Type B pancreatic cell (in vitro differentiated cells): ENCODE measurements at regions not wholly inside any gene's neighbourhood (a gene's known extent, or its start where the extent isn't known, plus 50 kb on each side); places are given as distances from the start of the nearest gene placed in this dataset.
"Not testable (repeated sequence)": the region's sequence is repeated elsewhere in the genome, so short reads cannot be mapped to it uniquely, and the experiment has no call there.

ENCODE experiments used
- DNase-seq: peaks from one replicate; pipeline ENCODE4 v3.0.0; 2021; ENCODE audit warnings: mixed read lengths; ENCODE audit not compliant: unreplicated experiment; ENCODE audit errors: extremely low spot score
- H3K27ac Mint-ChIP-seq: 2 replicates; pipeline ENCODE4 v1.8.0; 2021; ENCODE audit warnings: mild to moderate bottlenecking, mixed read lengths
- H3K27me3 Mint-ChIP-seq: 2 replicates; pipeline ENCODE4 v1.8.0; 2021; ENCODE audit warnings: mixed read lengths
- H3K36me3 Mint-ChIP-seq: 2 replicates; pipeline ENCODE4 v1.8.0; 2021; ENCODE audit warnings: mixed read lengths
- H3K4me1 Mint-ChIP-seq: one replicate; pipeline ENCODE4 v1.8.0; 2021; ENCODE audit warnings: mixed read lengths; ENCODE audit not compliant: unreplicated experiment
- H3K4me3 Mint-ChIP-seq: 2 replicates; pipeline ENCODE4 v1.8.0; 2021; ENCODE audit warnings: mild to moderate bottlenecking, mixed read lengths
- H3K9me3 Mint-ChIP-seq: 2 replicates; pipeline ENCODE4 v1.8.0; 2021; ENCODE audit warnings: mixed read lengths
- CTCF ChIP-seq: fragments of 200-600 bp; sonication (generic); conservative IDR thresholded peaks from 2 replicates; pipeline ENCODE4 v1.5.0; 2021; ENCODE audit warnings: antibody characterized with exemption, mild to moderate bottlenecking

DNA sequence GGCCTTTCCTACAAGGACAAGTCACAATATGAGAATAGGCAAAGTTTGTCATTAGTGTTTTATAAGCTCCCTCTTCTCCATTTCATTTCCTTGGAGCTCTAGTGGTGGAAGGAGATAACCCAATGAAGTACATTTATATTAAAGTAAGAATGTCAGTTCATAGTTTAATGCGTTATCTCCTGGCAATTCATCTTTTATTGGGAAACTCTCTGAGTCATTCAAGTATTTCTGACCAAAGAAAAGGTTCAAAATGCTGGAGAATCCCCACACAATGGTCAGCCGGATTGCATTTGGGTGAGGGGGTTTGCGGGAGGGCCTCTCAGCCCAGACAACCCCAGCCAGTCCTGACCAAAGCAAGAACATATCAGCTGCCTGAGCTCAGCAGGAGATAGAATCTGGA lies 321.5 kb upstream of the NRP1 start:
- H3K36me3 Mint-ChIP-seq = peaks cover 3% of the 10 kb centered on the region
- no peak for DNase-seq
- peaks cover 21% of the 10 kb centered on the region for H3K9me3 Mint-ChIP-seq
- H3K27ac Mint-ChIP-seq = no peak overlapping the region
- H3K27me3 Mint-ChIP-seq = no peaks in the 10 kb centered on the region
- H3K4me3 Mint-ChIP-seq = no peak overlapping the region
- peaks cover 16% of the 10 kb centered on the region for H3K4me1 Mint-ChIP-seq
- TF ChIP-seq CTCF = no peak

- H3K4me1 Mint-ChIP-seq = peaks cover 16% of the 10 kb centered on the region
- H3K36me3 Mint-ChIP-seq = peaks cover 3% of the 10 kb centered on the region
- H3K4me3 Mint-ChIP-seq = no peak overlapping the region
- H3K27me3 Mint-ChIP-seq = no peaks in the 10 kb centered on the region
- TF ChIP-seq CTCF = no peak
- peaks cover 21% of the 10 kb centered on the region for H3K9me3 Mint-ChIP-seq
- no peak for DNase-seq
- no peak overlapping the region for H3K27ac Mint-ChIP-seq
Measured at GRCh38 chr10:33655165-33655815, 320.8 kb upstream of the NRP1 start.

- Mint-ChIP-seq H3K9me3 (peaks cover 33% of the 10 kb centered on the region), H3K27ac (no peak overlapping the region), H3K4me1 (peaks cover 9% of the 10 kb centered on the region), H3K4me3 (no peak overlapping the region), H3K36me3 (peaks cover 3% of the 10 kb centered on the region), H3K27me3 (no peaks in the 10 kb centered on the region)
- TF ChIP-seq CTCF = no peak
- no peak for DNase-seq
Measured at GRCh38 chr10:33653584-33654367, 319.3 kb upstream of the NRP1 start.

DNA sequence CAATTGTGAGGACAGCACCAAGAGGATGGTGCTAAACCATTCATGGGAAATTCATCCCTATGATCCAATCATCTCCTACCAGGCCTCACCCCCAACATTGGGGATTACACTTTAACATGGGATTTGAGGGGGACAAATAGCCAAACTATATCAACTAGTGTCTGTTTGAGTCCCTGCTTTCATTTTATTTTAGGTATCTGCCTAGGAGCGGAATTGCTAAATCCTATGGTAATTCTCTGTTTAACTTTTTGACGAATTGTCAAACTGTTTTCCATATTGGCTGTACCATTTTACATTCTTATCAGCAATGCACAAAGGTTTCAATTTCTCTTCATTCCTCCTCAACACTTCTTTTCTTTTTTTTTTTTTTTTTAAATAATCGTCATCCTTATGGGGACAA lies 318.4 kb upstream of the NRP1 start:
- TF ChIP-seq CTCF = no peak
- peaks cover 38% of the 10 kb centered on the region for H3K9me3 Mint-ChIP-seq
- no peak overlapping the region for H3K27ac Mint-ChIP-seq
- H3K36me3 Mint-ChIP-seq = peaks cover 3% of the 10 kb centered on the region
- H3K27me3 Mint-ChIP-seq = no peaks in the 10 kb centered on the region
- DNase-seq = no peak
- H3K4me3 Mint-ChIP-seq = no peak overlapping the region
- H3K4me1 Mint-ChIP-seq = peaks cover 8% of the 10 kb centered on the region

- not testable (repeated sequence) for H3K27me3 Mint-ChIP-seq, H3K27ac Mint-ChIP-seq, H3K4me3 Mint-ChIP-seq, DNase-seq, H3K4me1 Mint-ChIP-seq, H3K36me3 Mint-ChIP-seq
- peaks cover 34% of the 10 kb centered on the region for H3K9me3 Mint-ChIP-seq
Measured at GRCh38 chr10:33650131-33650530, 315.7 kb upstream of the NRP1 start.

- Mint-ChIP-seq H3K4me3 (no peak overlapping the region), H3K9me3 (no peaks in the 10 kb centered on the region), H3K36me3 (no peaks in the 10 kb centered on the region), H3K27ac (no peak overlapping the region), H3K27me3 (no peaks in the 10 kb centered on the region), H3K4me1 (no peaks in the 10 kb centered on the region)
- DNase-seq = no peak
- no peak for TF ChIP-seq CTCF
Measured at GRCh38 chr10:33643042-33643441, 308.6 kb upstream of the NRP1 start.
